DMS114 treated with DMSO at 0.1 percent for 48 hours (cell line): ENCODE measurements at regions not wholly inside any gene's neighbourhood (a gene's known extent, or its start where the extent isn't known, plus 50 kb on each side); places are given as distances from the start of the nearest gene placed in this dataset.

Source experiments
- DNase-seq: peaks from one replicate; lab custom pipeline; 2025; ENCODE audit not compliant: unreplicated experiment; lab: John Stamatoyannopoulos, UW

GRCh38 chr6:54991761-54992330, 145.3 kb downstream of the FAM83B start:
- no peak for DNase-seq

GRCh38 chr6:54992789-54993188, 146.2 kb downstream of the FAM83B start:
- DNase-seq: no peak

GRCh38 chr6:54993294-54993693, 146.7 kb downstream of the FAM83B start:
- no peak for DNase-seq

GRCh38 chr6:54993948-54994347, 147.4 kb downstream of the FAM83B start:
- no peak for DNase-seq

- DNase-seq: no peak
Observed at GRCh38 chr6:54998576-54998975, 152.0 kb downstream of the FAM83B start.

- DNase-seq: no peak
Observed at GRCh38 chr6:55003719-55004430, 157.3 kb downstream of the FAM83B start.

- DNase-seq: no peak
Observed at GRCh38 chr6:55009131-55009530, 162.6 kb downstream of the FAM83B start.

GRCh38 chr6:55011034-55011433, 163.3 kb upstream of the HCRTR2 start:
- no peak for DNase-seq

- no peak for DNase-seq
Observed at GRCh38 chr6:55012454-55012853, 161.9 kb upstream of the HCRTR2 start.

GRCh38 chr6:55014321-55015088, 159.8 kb upstream of the HCRTR2 start:
- DNase-seq: no peak

- no peak for DNase-seq
Observed at GRCh38 chr6:55016261-55016660, 158.1 kb upstream of the HCRTR2 start.

GRCh38 chr6:55017555-55018300, 156.6 kb upstream of the HCRTR2 start:
- no peak for DNase-seq

- DNase-seq: no peak
Observed at GRCh38 chr6:55019591-55019990, 154.7 kb upstream of the HCRTR2 start.

- DNase-seq: no peak
Observed at GRCh38 chr6:55023230-55023629, 151.1 kb upstream of the HCRTR2 start.

GRCh38 chr6:55033016-55033546, 141.2 kb upstream of the HCRTR2 start:
- no peak for DNase-seq

- no peak for DNase-seq
Observed at GRCh38 chr6:55034752-55035151, 139.6 kb upstream of the HCRTR2 start.

- DNase-seq: no peak
Observed at GRCh38 chr6:55040102-55040848, 134.0 kb upstream of the HCRTR2 start.

GRCh38 chr6:55046869-55047422, 127.4 kb upstream of the HCRTR2 start:
- DNase-seq: no peak

- DNase-seq: no peak
Observed at GRCh38 chr6:55047451-55048044, 126.8 kb upstream of the HCRTR2 start.

- DNase-seq: no peak
Observed at GRCh38 chr6:55049866-55050265, 124.4 kb upstream of the HCRTR2 start.
